GM23338 (cell line): ENCODE measurements at regions not wholly inside any gene's neighbourhood (a gene's known extent, or its start where the extent isn't known, plus 50 kb on each side); places are given as distances from the start of the nearest gene placed in this dataset.
"Not testable (repeated sequence)": the region's sequence is repeated elsewhere in the genome, so short reads cannot be mapped to it uniquely, and the experiment has no call there.

ENCODE experiments used
- POLR2AphosphoS5 ChIP-seq: IDR thresholded peaks from 2 replicates; pipeline ENCODE4 v1.6.1; 2016; ENCODE audit warnings: antibody characterized with exemption, low read depth
- TF ChIP-seq, protein P1 (sequence below), 2 experiments: fragments of 200-600 bp in 1 of 2; sonication (generic) in 1 of 2; conservative IDR thresholded peaks; 2 replicates each; pipeline versions ENCODE4 v1.5.1 to v1.6.1; 2016 to 2017; ENCODE audit warnings: antibody characterized with exemption in 2 of 2, low read depth in 2 of 2, mild to moderate bottlenecking in 2 of 2, moderate library complexity in 1 of 2
- TF ChIP-seq, protein P2 (sequence below): fragments of 250-450 bp; sonication (Bioruptor Pico); IDR thresholded peaks from 2 replicates; pipeline ENCODE4 v1.5.0; 2020; ENCODE audit warnings: mild to moderate bottlenecking, moderate library complexity

DNA sequence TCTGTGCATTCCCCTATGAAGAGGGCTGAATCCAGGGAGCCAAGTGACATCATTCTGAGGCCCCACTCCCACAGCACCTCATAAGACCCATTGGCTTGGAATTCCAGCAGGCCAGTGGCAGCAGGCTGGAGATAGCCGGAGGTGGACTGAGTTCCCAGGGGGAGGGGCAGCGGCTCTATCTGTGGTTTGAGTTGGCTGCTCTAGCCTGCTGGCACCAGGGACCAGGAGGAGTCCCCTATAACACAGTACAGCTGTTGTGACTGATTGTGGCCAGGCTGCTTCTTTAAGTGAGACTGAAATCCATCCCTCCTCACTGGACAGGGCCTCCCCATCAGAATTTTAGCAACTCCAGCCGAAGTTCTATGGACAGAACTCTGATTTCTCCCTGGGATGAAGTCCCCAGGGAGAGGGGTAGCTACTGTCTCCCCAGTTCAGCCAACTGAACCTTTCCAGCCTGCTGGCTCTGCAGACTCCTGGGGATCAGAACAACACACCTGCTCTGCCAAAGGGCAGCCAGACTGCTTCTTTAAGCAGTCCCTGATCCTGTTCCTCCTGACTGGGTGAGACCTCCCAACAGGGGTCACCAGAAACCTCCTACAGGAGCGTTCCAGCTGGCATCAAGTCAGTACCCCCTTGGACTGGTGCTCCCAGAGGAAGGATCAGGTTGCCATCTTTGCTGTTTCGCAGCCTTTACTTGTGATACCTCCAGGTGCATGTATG lies 4214.8 kb upstream of the OR11H1 start:
- not testable (repeated sequence) for TF ChIP-seq POLR2AphosphoS5
- TF ChIP-seq, protein P1, sequence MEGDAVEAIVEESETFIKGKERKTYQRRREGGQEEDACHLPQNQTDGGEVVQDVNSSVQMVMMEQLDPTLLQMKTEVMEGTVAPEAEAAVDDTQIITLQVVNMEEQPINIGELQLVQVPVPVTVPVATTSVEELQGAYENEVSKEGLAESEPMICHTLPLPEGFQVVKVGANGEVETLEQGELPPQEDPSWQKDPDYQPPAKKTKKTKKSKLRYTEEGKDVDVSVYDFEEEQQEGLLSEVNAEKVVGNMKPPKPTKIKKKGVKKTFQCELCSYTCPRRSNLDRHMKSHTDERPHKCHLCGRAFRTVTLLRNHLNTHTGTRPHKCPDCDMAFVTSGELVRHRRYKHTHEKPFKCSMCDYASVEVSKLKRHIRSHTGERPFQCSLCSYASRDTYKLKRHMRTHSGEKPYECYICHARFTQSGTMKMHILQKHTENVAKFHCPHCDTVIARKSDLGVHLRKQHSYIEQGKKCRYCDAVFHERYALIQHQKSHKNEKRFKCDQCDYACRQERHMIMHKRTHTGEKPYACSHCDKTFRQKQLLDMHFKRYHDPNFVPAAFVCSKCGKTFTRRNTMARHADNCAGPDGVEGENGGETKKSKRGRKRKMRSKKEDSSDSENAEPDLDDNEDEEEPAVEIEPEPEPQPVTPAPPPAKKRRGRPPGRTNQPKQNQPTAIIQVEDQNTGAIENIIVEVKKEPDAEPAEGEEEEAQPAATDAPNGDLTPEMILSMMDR (conservative IDR thresholded peaks at IDR 0.05; ENCODE audit: low read depth in 2 of 2): not testable (repeated sequence)
- TF ChIP-seq, protein P2, sequence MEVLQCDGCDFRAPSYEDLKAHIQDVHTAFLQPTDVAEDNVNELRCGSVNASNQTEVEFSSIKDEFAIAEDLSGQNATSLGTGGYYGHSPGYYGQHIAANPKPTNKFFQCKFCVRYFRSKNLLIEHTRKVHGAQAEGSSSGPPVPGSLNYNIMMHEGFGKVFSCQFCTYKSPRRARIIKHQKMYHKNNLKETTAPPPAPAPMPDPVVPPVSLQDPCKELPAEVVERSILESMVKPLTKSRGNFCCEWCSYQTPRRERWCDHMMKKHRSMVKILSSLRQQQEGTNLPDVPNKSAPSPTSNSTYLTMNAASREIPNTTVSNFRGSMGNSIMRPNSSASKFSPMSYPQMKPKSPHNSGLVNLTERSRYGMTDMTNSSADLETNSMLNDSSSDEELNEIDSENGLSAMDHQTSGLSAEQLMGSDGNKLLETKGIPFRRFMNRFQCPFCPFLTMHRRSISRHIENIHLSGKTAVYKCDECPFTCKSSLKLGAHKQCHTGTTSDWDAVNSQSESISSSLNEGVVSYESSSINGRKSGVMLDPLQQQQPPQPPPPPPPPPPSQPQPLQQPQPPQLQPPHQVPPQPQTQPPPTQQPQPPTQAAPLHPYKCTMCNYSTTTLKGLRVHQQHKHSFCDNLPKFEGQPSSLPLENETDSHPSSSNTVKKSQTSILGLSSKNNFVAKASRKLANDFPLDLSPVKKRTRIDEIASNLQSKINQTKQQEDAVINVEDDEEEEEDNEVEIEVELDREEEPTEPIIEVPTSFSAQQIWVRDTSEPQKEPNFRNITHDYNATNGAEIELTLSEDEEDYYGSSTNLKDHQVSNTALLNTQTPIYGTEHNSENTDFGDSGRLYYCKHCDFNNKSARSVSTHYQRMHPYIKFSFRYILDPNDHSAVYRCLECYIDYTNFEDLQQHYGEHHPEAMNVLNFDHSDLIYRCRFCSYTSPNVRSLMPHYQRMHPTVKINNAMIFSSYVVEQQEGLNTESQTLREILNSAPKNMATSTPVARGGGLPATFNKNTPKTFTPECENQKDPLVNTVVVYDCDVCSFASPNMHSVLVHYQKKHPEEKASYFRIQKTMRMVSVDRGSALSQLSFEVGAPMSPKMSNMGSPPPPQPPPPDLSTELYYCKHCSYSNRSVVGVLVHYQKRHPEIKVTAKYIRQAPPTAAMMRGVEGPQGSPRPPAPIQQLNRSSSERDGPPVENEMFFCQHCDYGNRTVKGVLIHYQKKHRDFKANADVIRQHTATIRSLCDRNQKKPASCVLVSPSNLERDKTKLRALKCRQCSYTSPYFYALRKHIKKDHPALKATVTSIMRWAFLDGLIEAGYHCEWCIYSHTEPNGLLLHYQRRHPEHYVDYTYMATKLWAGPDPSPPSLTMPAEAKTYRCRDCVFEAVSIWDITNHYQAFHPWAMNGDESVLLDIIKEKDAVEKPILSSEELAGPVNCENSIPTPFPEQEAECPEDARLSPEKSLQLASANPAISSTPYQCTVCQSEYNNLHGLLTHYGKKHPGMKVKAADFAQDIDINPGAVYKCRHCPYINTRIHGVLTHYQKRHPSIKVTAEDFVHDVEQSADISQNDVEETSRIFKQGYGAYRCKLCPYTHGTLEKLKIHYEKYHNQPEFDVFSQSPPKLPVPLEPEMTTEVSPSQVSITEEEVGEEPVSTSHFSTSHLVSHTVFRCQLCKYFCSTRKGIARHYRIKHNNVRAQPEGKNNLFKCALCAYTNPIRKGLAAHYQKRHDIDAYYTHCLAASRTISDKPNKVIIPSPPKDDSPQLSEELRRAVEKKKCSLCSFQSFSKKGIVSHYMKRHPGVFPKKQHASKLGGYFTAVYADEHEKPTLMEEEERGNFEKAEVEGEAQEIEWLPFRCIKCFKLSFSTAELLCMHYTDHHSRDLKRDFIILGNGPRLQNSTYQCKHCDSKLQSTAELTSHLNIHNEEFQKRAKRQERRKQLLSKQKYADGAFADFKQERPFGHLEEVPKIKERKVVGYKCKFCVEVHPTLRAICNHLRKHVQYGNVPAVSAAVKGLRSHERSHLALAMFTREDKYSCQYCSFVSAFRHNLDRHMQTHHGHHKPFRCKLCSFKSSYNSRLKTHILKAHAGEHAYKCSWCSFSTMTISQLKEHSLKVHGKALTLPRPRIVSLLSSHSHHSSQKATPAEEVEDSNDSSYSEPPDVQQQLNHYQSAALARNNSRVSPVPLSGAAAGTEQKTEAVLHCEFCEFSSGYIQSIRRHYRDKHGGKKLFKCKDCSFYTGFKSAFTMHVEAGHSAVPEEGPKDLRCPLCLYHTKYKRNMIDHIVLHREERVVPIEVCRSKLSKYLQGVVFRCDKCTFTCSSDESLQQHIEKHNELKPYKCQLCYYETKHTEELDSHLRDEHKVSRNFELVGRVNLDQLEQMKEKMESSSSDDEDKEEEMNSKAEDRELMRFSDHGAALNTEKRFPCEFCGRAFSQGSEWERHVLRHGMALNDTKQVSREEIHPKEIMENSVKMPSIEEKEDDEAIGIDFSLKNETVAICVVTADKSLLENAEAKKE (CRISPR knock-in tag): not testable (repeated sequence)
